Kidney capillary endothelial cell (primary cell): ENCODE measurements at regions not wholly inside any gene's neighbourhood (a gene's known extent, or its start where the extent isn't known, plus 50 kb on each side); places are given as distances from the start of the nearest gene placed in this dataset.
"Not testable (repeated sequence)": the region's sequence is repeated elsewhere in the genome, so short reads cannot be mapped to it uniquely, and the experiment has no call there.

Experiments
- DNase-seq: peaks from one replicate; pipeline ENCODE4 v3.0.0-alpha.2; 2018; ENCODE audit warnings: low spot score

DNA sequence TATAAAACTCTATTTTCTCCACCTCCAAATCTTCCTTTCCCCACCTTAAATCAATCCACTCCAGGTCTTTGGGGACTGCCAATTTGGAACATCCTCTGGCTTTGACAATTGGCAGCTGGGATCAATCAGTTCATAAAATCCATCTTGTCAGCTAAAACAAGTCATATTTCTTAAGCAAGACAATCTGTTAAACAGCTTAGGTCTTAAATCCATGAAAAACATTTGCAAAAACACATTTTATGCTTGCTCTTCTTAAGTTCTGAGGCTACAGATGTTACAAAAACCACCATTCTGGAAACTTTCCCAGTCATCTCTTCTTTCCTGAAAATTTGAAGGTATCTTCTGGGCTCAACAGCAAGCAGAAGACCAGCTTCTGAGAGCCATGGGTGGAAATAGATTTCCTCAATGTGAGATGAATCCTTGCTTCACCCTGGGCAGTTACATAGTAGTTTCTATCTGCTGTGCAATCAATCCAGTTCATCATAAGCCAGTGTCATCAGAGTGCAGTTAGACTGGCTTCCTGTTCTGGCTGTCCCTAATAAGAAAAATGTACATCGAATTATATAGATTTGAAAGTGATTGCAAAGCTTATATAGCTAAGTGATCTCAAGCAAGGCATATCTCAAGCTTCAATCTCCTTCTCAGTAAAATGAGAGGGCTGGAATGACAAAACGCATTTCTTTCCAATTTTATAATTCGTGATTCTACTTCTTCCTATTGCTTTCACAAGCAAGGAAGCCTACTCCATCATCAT, 402.7 kb upstream of the INTU start:
- no peak for DNase-seq

DNA sequence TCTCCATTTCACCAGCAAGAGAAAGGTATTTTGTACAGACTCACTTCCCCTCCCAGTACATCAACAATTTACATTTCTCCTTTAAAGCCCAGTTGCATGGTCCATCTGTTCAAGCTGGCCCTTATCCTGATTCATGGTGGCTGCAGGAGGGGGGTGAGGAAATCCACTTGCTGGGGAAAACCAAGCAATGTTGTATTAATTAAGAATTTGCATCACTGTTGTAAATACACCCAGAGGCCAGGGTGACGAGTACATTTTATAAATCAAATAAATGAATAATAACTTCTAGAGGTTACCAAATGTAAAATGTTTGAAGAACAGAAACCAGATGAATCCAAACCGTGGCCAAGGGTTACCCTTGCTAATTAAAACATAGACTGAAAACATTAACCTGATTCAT, 395.9 kb upstream of the INTU start:
- no peak for DNase-seq

DNA sequence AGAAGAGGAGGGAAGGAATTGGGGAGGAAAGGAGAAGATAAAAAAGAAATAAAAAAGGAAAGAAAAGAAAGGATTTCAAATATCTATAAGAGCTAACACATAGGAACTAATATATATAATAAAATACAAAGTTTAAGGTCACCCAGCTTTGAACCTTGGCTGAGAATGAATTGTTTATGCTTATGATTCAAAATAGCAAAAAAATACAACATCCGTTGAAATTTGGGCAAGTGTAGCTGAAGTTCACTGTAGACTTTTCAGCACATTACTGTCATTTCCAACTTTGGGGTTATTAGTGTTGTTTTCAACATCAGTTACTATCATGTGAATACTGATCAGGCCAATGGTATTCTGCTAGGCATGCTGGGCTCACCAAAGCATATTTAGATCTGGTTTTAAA, 395.2 kb upstream of the INTU start:
- no peak for DNase-seq

DNA sequence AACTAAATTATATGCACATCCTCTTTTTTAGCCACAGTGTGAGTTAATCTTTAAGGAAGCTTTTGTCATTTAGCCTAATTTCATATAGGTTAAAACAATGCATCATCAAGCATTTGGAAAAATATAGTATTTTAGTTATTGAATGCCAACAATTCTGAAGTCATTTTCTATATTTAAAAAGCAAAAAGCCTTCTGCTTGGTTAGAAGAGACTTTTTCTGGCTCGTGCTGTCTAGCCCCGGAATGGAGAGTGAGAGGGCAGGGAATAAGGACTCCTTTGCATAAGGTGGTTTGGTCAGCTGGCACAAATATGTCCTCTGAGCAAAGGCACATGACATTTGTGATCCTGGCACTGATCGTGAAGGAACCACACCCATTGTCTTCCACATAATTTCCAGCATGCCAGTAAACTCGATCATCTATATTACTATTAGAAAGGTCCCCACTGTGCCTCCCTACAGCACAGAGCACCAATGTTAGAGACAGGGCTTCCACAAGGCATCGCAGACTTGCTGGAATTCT, 393.7 kb upstream of the INTU start:
- no peak for DNase-seq

DNA sequence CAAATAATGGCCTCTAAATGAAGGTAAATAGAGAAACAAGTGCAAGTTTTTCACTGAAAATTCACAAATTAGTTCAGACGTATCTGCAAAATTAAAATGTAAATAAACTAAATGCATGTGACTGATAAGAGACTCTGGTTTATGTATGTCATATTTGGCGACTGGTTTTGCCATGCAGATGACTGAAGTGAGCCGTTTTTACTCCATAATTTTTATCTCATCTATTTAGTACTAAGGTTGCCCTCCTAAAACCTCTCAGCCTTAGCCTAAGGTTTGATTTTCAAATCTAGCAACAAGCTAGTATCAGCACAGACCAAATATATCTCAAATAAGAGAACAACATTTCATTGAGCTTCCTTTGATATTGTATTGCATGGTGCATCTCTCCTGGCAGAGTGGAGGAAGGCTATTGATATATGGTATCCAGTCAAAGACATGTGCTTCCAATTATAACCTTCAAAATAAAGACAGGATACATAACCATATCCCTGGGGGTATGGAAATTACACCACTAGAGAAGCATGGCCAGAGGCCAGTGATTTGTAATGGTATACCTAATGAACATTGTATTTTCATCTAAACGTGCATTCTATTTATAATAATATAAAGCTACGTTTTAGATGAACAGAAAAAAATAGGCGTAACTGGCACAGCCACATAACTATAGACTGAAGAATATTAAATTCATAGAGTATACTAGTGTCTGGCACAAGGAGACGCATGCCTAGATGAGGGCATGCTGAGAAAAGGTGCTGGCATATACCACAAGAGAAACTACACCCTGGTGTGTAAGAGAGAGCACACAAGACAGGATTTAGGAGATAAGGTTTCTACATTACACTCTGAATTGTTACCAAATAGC, 392.6 kb upstream of the INTU start:
- DNase-seq = no peak

DNA sequence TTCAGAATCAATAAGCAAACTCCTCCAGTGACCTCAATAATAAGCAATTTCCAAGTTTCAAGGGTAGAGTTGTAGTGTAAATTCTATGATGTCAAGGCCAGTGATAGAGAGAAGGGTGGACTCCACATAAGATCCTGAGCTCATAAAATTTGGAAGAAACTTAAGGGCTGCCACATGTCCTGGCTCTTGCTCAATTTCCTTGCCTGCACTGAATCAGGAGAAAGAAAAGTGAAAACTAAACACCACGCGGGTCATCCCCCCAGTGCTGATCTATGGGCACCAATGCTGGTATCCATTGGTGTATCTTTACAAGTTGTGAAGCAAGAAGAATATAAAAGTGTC, 392.0 kb upstream of the INTU start:
- no peak for DNase-seq

DNA sequence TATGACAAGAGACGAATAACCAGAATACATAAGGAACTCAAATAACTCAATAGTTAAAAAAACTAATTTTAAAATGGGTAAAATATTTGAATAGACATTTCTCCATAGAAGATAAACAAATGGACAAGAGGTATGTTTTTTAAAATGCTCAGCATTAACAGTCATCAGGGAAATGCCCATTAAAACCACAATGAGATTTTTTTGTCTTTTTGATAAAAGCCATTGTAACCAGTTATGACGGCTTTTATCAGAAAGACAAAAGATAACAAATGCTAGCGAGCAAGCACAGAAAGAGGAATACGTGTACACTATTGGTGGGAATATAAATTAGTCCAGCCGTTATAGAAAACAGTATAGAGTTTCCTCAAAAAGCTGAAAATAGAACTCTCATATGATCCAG, 388.2 kb upstream of the INTU start:
- DNase-seq = no peak

DNA sequence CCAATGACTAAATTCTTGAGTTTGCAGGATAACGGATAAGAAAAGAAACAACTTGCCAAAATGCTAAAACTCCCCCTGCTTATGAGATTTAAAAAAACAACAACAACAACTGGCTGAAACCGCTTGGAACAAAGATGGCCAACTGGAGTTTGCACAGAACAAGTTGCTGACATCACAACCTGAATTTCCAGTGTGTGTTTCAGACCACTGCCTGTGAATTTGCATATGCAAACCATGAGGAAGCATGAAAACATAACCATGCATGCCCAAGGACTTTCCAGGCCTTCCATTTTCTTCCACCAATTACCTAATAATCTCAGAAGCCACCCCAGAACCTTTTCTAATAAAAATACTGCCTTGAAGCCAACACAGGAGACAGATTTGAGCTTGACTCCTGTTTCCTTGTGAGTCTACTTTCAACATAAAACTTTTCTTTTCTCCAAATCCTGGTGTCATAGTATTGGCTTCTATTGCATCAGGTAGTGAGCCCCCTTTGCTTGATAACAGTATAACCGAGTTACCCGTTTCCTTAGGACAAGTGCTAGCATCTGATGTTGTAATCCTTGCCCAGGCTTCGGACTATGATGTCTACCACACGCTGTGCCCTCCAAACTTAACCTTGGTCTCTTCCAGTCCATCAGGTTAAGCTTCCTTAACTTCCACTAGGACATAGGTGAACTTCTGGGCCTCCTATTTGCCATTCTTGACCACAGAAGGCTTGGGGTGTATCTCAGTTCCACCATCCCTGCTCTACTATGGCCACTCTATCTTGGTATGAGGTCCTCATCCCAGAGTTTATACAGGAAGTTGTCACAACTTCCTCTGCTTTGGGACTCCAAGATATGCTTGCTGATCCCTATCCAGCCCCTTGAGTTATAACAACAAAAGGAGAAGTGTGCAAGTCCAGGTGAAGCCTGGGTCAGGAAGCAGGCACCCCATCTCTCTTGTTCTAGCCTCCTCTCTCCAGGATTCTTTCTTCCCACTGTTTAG, 385.5 kb upstream of the INTU start:
- no peak for DNase-seq

DNA sequence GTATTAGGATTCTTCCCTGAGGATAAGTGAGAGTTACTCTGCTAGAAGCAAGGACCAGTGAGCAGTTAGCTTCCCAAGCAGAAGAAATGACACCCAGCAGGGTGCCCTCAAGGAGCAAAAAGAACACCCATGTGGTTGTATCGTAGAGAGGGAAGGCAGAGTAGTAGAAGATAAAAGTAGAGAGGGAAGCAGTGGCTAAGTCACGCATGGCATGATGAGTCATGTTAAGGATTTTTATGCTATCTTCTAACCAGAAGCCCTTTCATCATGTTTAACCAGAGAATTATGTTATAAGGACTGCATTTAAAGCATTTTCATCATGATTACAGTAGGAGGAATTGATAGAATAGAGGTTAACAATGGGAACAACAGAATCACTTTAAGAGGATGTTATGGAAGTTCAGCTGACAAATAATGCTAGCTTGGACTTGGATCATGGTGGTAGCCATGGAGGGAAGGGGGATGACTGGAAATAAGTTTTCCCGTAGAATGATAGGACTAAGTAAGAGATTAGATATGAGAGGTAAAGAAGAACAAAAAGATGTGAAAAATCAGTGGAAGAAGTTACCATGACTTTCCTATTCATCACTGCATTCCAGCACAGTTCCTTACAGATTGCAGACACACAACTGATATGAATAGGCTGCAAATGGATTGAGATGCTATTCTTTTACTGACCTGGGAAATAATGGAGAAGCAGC, 383.5 kb upstream of the INTU start:
- no peak for DNase-seq

DNA sequence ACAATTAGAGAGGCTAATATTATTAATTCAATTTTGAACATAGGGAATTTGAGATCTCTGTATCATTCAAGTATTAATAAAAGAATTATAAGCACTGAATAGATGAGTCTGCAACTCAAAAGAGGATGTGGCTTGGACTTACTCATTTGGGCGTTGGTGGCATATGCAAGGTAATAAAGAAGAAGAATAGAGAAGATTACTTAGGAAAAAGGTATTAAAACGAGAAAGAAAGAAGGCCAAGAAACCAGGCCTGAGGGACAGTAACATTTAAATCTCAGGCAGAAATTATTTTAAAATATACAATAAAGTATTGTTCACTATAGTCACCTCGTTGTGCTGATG, 383.0 kb upstream of the INTU start:
- no peak for DNase-seq

DNA sequence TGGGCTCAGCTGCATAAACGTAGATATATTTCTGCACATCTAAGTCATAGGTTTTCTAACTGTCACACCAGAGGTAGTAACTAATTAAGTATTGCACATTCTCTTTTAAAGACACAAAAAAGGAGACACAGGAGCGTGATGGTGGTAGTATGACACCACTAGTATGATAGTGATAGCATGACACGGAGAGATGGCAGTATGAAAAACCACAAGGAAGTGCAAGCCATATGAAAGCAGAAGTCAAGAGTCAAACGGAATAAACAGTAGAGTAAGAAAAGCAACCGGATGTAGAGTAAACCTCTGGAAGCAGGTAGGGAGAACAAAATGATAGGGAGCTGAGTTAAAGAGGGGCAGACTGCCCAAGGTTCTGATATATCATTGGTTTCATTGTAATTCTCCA, 382.2 kb upstream of the INTU start:
- no peak for DNase-seq

DNA sequence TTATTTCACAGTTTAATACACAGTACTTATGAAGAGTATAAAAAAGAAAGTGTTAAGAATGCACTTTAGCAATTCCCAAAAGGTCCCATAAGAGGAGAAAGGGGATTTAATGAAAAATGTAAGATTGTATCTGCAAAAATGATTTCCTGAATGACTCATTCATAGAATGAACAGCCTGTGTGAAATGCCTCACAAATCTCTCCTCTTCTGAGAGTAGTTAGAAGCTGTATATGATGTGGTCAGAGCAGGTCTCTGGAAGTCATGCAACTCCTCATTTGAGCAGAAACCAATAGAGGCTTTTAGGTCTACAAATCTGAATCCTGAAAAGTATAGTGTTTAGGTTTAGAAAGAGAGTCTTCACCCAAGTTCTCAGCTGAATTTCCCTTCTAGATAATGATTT, 381.3 kb upstream of the INTU start:
- DNase-seq = no peak

DNA sequence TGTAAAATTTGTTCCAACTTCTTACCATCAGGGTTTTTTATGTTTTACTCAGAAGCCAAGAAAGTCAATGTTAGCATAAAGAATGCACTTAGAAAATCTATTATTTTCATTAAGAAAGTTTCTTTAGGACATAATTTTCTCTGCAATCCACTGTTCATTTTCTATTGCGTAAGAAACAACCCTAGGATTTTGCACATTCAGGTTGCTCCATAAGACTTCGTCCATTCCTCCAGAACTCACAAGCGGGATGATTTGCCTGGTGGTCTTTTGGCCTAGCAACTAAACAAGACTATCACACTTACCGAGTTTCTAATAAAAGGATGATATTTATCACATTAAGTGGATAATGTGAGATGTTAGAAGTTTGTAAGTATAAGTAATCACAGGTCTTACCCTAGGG, 376.3 kb upstream of the INTU start:
- no peak for DNase-seq

DNA sequence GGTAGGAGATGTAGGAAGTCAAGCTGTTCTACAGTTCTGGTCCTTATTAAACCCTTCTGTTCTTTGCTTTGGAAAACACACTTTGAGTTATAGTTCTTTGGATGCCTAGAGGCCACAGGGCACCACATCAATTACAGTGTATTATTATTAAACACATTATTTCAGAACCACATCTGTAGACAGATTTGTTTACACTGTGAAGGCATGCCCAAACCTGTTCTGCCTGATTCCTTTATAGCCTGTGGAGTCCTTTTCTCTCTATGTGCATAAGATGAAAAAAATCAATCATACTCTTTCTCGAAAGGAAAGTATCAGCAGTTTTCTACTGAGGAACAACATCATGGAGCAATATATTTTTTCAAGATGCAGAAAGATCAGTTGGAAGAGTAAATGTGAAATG, 371.3 kb upstream of the INTU start:
- no peak for DNase-seq

DNA sequence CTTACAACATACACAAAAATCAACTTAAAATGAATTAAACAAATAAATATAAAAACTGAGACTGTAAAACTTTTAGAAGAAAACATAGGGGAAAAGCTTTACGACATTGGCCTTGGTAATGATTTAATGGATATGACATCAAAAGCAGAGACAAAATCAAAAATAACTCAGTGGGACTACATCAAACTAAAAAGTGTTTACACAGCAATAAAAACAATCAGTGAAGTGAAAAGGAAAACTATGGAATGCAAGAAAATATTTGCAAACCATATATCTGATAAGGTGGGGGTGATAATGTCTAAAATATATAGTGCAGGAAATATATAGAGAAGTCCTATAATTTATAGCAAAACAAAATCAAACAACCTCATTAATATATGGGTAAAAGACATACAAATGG, 364.4 kb upstream of the INTU start:
- DNase-seq = no peak

DNA sequence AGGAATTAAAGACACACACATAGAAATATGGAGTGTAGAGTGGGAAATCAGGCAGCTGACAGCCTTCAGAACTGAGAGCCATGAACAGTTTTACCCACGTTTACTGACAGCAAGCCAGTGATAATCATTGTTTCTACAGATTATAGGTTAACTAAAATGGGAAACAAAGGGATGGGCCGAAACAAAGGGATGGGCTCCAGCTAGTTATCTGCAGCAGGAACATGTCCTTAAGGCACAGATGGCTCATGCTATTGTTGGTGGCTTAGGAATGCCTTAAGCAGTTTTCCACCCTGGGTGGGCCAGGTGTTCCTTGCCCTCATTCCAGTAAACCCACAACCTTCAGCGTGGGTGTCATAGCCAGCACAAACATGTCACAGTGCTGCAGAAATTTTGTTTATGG, 355.7 kb upstream of the INTU start:
- not testable (repeated sequence) for DNase-seq

DNA sequence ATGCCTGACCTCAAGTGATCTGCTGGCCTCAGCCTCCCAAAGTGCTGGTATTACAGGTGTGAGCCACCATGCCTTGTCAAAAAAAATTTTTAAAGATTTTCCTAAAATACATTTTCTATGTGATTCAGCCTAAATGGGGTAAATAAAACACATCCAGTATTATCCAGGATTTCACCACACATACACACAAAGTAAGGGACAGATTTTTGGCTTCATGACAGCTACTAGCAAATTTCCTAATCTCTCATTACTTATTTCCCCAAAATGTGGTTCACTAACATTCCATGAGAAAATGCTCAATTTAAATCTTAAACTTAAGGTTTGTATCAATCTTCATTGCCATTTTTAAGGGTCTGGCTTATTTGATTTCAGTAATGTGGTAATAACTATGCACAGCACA, 348.5 kb upstream of the INTU start:
- no peak for DNase-seq

DNA sequence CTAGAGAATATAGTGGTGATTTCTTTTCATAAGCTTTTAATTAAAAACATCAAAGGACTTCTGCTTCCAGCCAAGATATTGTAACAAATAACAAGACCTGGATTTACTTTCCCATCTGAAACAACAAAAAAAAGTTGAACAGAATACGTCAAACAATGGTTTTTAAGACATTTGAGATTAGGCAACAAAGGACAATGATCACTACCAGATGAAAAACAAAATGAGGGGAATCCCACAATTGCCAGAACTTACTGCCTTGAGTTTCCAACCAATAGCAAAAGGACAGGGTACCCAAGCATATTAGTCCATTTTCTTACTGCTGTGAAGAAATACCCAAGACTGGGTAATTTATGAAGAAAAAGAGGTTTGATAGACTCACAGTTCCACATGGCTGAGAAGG, 341.4 kb upstream of the INTU start:
- DNase-seq = no peak

DNA sequence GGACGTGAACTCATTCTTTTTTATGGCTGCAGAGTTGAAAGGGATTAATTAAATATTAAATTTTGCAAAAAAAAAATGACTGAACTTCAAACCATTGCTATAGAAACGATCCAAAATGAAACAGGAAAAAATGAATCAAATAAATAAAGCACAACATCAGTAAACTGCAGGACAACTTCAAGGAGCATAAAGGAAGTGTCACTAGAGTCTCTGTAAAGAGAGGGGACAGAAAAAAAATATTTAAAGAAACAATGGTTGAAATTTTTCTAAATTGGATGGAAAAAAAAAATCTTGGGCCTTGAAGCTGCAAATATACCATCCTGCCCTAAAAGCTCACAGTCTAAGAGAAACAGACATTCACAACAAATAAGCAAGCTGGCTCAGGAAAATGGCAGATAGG, 339.3 kb upstream of the INTU start:
- no peak for DNase-seq

DNA sequence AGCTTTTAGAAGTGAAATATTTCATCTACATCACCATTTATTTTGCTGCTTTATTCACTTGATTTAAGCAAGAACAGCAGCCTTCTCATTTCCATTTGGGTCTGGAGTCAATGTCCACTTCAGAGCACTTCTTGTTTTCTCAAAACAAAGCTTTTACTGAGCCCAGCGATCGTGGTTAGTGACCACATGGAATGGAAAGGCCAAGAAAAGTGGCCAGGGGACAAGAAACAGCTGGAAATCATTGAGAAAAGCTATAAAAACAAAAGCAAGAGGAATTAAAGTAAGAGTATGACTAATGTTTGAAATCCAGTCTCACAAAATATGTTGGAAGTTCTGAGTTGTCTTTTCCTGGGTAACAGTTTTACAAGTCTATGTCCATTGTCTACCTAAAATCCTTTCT, 328.4 kb upstream of the INTU start:
- no peak for DNase-seq

DNA sequence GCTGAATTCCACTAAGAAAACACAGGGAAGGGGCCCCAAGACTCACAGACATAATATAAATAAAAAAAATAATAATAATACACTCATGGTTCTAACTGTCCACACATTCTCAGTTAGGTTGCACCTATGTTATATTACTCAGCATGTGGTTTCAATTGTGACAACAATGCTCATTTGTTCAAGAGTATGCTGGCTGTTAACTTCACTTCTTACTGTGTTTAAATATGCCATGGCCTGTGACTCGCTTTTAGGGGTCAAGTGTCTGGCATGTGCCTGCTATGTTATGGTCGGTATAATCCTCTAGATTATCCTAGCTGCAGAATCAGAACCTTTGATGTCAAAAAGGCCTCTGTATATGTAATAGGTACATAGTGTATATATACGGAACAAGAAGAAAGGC, 324.8 kb upstream of the INTU start:
- DNase-seq = no peak
